ENCODE measurements at regions not wholly inside any gene's neighbourhood (a gene's known extent, or its start where the extent isn't known, plus 50 kb on each side); places are given as distances from the start of the nearest gene placed in this dataset.

DNA sequence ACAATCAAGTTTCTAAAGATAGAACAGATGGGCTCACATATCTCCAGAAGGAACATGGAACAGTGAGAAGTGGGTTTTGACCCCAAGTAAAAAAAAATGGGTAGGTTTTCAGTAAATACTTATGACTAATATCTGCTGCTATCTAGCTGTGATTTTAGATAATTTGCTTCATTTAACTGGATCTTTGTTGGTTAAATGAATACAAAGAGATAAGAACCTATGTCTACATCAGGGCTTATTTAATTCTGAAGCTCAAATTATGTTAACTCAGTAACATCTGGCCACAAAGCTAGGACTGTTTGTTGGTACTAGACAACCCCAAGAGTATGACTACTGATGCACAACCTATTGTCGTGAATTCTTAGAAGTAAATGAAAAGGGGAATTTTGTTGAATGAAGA, 144.4 kb upstream of the SESN3 start:
- DNase-seq, result no peak

DNA sequence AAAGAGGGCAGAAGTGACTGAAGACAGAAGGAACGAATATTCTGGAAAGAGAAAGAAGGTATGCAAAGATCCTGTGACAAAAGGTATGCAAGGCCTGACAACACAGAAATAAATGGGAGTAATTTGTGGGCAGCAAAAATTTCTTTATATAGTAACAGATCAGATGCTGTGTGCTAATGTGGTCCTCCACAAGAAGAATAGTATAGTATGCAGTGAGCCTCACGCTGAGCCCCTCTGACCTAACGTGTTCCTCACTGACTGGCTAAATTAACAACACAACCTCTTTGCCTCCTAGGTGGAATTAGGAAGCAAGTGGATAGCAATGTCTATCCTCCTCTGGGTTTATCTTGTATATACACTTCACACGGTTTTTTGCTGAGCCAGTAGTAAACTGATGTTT, 143.1 kb upstream of the SESN3 start:
- no peak for DNase-seq

DNA sequence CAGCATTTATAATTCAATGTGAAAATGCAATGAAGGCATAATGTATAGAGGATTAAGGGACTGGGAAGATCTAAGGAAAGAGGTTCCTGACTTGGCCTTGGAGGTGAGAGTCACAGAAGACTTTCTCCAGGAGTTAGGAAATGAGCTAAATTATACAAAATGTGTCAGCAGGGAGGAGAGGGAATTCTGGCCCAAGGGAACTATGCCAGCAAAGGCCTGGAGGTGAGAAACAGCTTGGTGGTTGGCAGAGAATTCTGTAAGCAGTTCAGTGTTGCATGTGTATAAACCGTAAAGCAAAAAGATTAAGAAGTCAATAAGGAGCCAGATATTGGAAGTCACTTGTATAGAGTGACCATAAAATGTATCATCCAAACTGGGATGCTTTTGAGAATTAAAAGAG, 142.2 kb upstream of the SESN3 start:
- no peak for DNase-seq

DNA sequence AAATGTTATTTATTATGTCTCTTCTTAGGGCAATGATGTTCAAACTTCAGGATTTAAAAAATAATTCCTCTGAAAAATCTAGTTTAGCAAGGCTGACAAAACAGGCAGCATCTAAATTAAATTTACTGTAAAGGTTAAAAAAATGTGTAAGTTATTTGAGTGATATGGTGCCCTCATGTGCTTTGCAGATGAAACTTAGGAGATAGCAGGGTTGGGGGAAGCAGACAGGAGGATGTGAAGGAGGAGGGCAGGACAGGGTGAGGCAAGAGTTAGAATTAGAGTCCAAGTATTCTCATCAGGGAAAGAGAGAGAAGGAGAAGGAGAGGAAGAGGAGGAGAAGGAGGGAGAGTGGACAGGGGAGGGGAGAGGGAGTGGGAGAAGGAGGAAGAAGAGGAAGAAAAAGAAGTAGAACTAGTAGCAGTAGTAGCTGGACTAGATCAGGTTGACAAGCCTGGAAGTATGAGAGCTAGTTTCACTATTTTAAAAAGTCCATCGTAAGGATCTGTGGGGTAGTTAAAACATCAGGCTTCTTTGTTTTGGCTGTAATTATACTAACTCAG, 141.2 kb upstream of the SESN3 start:
- DNase-seq, result no peak

DNA sequence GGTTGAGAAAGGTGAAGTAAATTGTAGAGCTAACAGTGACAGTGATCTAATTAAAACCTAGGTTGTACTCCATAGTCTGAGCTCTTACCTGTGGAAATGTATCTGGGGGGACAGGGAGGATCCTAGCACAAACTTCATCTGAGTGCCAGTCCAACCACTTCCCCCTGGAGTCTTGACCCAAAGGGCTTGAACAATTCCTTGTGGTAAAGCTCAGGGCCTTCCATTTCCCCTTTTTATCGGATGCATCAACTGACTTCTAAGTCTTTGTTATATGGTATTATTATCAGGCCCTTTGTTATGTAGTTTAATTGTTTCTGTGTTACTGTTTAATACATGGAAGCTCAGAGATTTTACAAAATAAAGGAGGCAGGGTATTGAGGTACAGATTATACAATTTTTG, 140.2 kb upstream of the SESN3 start:
- no peak for DNase-seq

DNA sequence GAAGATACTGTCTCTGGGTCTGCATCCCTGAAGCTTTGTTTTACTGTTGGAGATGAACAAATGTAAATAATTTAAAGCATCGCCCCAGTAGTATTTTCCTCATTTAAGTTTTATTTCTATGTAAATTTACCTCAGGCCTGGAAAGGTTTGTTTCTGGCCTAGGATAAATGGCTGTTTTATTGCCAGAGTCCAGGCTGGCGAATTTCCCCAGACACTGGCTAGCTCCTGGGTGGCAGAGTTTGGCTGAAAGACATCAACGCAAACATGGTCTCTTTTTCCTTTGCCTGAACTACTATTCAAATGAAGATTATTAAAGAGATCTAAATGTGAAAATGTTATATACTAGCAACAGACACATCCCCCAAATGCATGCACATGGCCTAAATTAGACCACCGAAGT, 136.7 kb upstream of the SESN3 start:
- DNase-seq, result no peak

DNA sequence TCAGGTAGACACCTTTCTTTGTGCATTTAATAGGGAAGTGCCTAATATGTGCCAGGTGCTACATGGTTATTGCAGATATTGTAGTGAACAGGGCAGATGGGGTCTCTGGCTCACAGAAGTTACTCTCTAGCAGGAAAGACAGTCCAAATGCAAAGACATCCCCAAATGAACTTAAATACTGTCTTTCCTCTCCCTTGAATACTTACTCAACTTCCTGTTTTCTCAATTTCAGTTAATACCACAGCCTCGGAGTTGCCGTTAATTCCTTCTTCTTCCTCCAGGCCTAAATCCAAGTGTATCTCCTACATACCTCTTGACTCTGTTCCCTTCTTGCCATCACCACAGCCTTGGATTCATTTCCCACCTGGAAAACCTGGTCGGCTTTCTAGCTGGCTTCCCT, 134.3 kb upstream of the SESN3 start:
- no peak for DNase-seq

DNA sequence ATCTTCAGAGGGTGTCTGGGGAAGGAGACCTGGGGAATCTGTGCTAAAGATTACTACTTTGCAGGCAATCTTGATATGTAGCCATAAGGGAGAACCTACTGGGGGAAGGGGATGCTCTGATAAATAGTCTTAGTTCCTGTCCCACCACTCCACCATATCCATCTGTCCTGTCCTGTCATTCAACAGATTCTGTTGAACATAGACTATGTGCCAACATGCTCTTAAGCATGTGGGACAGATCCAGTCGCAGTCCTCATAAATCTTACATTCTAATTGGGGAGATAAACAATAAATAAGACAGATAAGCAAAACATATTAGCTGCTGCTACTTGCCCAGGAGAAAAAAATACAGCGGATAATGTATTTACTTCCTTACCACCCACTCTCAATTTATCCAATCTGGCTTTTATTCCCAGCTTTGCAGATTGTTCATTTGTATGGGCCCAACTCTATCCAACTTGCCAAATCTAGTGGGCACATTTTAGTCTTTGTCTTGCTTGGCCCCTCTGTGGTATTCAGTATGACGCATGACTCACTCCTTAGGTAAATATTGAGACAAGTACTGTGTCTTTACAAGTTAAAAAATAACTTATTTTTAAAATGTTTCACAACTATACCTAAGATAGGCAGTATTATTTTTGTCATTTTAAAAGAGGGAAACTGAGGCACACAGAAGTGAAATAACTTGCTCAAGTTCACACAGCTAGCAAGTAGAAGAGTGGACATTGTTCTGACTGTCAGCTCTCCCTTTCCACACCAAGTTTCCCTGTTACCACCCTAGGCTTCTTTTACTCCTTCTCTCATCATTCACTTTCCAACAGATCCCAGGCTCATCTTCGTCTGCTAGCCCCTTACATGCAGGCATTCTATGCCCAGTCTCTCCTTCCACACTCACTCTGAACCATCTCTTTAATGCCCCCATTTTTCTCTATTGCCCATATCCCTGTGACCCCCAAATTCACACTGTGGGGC, 133.6 kb upstream of the SESN3 start:
- no peak for DNase-seq

DNA sequence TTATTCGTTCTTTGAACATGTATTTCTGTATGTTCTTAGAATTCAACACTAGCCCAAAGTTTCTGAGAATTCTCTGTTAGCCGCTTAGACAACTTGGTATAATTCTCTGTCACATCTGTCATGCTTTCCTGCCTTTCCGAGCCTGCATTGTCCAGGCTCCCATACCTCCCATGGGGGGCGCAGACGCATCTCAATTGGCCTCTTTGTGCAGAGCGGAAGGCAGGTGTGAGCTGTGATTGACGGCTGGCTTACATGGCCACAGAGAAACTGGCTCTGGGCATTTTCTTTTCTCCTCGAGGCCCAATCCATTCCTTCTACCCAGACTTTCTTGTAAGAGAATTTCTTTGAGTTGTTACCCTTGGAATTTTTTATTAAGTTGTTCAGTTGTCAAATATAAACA, 132.7 kb upstream of the SESN3 start:
- DNase-seq, result no peak

DNA sequence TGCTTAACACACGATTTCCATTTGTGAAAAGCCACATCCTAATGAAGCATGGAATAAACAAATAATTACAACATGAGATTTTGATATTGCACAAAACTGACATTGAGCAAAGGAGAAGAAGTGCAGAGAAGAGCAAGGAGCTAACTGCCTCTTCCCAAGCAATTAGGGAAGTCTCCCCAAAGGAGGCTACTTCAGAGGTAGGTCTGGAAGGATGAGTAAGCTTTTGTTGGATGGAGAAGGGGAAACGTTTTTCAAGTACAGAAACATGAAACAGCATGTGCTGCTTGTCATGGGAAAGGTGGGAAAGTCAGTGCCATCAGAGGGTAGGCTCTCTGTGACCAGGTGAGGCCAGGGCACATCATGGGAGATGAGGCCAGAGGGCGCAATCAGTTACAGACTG, 132.2 kb upstream of the SESN3 start:
- DNase-seq, result no peak

DNA sequence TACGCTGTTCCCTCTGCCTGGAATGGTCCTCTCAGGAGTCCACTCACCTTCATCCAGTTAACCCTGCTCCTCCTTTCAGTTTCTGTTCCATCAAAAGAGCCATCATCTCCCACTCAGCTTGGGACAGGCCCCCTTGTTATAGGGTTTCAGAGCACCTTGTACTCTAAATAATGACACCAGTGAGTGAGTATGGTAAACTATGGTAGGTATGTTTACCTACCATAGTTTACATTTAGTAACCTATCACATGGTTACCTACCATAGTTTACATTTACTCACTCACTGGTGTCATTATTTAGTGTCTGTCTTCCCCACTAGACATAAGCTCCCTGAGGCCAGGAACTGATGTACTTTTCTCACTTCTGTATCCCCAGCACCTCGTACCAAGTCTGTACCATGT, 130.2 kb upstream of the SESN3 start:
- no peak for DNase-seq

DNA sequence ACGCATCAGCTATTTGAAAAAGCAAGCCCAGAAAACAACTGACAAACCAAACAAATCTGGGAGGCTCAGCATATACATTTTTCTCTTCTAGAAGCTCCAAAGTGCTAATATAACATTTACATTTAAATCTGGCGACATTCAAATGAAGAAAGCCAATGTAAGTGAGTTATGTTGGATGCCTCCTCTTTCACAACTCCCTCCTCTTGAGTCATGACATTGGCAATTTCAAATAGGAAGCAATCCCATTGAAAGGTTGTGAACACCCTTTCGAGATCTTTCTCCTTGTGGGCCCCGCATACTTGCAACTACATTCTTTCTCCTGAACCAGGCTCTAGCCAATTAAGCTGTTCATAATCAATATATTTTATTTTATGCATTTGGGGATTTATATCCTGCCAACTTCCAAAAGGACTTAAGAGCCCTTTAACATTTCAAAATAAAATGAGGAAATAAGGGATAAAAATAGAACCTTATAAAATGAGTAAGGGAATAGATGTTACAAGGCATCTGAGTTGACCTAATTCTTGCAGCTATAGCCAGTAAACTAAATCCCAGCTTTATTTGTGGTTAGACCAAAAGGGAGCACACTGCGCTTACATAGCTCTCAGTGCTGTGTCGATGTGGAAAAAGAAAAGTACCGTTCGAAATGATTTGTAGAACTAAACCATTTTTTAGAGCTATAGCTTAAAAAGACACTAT, 129.5 kb upstream of the SESN3 start:
- no peak for DNase-seq

DNA sequence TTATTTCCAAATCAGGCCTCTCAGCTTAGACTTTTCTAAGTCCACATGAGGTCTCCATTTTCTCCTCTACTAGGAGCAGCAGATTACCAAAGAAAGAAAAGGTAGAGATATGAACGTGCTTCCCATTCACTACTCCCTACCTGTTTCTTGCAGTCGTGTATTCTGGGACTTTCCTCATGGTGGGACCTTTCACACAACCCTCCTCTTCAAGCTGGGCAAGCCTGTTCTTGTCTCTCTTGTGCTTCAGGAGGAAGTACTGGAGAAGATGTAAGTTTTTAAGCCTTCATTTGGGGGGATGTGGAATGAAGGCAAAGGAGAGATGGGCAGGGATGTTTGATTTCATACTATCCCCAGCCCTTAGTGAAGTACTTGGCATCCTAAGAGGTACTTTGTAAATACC, 128.8 kb upstream of the SESN3 start:
- DNase-seq, result no peak

DNA sequence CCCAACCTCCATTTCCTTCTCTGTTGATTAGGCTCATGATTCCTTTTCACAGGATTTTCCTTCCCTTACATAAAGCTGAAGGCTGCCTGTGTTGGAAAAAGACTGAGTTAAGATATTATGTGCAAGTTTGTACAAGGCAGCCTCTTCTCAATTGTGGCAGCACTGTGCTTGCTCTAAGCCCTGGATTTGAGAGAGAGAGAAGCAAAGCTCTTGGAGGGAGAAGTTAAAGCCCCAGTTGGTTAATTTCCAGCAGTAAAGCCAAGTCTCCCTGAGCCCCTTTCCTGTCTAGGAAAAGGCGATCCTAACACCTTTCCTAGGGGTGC, 128.3 kb upstream of the SESN3 start:
- no peak for DNase-seq

DNA sequence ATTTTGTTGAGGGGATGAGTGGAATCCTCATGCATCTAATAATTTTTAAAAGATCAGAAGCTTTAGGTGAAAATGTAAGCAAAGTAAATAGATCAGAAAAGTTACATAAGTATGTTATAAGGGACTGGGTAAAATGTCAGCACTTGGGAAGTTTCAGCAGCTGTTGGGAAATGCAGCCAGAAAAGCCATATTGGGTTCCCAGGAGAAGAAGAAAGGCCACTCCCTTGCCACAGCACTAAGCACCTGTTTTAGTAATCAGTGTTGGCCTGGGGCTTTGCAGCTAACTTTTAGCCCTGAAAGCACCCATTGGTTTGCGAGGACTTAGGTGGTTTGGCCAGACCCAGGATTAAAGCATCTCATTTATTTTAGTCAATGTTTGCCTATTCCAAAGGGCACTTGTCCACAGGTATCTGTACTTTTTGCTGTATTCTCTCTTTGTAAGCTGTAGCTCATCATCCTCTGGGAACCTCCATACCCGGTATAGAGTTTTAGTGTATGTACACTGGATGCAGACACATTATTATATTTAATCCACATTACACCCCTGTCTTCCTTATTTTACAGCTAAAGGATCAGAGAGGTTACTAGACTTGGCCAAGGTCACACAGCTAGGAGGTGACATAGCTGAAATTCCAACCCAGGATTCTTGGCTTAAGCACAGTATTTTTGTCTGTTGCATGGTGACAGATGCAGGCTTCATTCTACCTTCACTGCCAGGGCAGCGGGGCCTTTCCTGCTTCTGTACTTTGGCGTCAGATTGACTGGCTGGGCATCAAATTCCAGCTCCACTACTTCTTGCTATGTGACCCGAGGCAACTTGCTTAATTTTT, 127.7 kb upstream of the SESN3 start:
- DNase-seq, result no peak

DNA sequence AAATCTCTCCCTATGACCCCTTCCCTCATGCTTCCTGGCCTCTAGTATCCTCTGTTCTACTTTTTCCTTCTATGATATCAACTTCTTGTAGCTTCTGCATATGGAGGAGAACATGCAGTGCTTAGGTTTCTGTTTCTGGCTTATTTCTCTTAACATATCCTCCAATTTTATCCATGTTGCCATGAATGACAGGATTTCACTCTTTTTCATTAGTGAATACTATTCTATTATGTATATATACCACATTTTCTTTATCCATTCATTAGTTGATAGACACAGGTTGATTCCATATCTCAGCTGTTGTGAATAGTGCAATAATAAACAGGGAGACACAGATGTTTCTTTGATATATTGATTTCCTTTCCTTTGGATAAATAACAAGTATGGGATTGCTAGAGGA, 123.3 kb upstream of the SESN3 start:
- DNase-seq, result no peak

DNA sequence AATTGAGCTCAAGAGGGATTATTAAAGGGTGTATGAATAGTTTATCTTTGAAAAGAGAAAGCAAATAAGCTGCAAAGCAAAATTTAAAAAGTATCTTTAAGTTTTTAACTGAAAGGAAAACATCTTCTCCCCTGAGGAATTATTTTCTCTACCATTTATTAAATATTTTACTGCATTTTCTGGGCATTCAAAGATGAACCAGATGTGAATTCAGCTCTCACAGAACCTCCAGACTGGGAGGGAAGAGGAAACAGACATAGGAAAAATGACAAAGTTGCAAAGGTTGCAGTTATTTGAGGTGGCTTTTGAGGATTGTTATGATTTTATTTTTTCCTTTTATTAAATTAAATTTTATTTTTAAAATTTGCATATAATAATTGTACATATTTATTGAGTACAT, 122.7 kb upstream of the SESN3 start:
- no peak for DNase-seq

DNA sequence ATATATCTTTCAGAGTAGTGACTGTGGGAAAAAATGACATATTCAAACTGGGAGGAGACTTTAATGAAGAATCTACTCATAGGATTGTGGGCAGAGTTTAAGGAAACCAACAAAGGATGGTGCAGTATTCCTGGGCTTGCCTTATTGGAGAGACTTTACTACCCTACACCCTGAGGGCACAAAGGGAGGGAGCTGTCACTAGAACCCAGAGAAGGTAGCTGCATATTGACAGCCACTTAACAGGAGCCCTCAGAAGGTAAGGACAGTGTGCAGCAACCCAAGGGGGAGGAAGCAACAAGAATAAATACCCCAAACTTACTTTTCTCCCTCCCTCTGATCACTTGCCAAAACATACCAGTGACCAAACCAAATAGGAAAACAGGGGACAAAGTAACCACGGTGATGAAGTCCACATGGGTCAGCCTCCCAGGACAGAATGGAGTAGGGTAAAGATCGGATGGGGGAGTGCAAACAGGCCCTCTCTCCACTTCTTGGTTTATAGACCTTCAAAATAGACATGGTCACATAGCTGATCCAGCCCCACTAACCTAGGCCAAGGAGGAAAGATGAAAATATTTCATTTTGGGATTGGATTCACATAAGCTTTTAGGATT, 121.8 kb upstream of the SESN3 start:
- DNase-seq, result no peak

DNA sequence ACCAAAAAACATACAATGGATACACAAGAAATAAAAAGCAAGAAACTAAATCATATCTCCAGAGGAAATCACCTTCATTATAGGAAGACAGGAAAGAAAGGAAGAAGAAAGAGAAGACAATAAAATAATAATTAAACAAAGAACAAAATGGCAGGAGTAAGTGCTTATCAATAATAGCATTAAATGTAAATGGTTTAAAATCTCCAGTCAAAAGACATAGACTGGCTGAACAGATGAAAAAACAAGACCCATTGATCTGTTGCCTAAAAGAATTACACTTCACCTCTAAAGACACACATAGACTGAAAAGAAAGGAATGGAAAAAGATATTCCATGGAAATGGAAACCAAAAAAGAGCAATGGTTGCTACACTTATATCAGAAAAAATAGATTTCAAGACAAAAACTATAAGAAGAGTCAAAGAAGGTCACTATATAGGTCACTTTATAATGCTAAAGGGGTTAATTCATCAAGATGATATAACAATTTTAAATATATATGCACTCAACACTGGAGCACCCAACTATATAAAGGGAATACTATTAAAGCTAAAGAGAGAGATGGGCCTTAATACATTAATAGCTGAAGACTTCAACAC, 118.4 kb upstream of the SESN3 start:
- no peak for DNase-seq

DNA sequence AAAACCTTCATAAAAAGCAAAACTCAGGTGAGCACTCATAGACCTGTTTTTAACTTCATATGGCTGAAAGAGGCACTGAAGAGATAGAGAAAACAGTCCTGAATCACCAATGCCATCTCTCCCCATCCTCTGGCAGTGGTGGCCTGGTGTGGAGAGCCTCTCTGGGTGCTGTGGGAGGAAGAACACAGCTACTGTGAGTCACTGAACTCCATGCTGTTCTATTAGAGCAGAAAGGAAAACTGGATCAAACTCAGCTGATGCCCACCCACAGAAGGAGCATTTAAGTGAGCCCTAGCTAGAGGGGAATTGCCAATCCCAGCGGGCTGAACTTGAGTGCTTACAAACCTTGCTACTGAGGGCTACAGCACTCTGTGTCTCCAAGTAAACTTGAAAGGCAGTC, 115.3 kb upstream of the SESN3 start:
- no peak for DNase-seq

DNA sequence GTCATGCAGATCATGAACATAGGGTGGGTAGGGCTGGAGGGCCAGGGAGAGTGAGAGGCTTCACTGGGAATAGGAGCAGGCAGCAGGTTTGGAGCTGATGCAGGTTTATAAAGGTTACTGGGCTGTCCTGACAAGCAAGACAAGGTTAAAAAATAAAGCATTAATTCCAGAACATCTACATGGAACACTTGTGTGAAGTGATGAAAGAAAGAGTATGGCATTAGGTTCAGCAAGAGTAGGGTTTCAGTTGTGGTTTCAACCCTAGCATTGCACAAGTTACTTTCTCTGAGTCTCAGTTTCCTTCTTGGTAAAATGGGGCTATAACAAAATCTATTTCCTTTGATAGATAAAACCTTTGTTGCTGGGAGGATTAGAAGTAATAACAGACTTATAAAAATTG, 114.6 kb upstream of the SESN3 start:
- DNase-seq, result no peak

DNA sequence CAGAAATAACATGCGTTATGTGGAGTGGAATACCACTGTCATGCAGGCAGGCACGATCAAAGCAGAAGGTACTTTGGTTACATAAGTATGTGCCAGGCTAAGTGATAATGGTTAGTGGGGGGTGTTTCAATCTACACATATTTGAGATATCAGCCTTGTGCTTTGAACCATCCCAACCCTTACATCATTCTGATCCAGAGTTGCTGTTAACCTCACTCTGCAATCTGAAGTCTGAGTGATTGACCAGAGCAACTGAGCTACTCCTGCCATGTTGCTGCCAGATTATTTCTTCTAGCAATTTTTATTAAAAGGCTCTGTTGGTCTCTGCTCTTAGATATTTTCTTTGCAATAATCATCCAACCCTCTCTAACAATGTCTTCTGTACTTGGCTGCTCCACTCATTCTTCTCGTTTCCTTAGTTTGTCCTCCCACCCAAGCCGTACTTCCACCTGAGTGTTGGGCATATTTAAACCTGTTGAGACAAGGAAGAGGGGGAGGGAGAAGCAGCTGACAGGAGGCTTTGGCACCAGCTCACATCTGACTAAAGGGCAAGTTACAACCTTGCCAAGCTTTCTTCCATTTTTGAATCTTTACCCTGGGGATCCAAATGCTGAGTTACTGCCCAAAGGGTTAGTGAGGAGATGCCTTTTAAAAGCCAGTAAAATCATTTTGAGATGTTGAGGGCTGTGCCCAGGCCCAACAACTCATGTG, 114.1 kb upstream of the SESN3 start:
- DNase-seq, result no peak
